EH (cell line): ENCODE measurements at regions not wholly inside any gene's neighbourhood (a gene's known extent, or its start where the extent isn't known, plus 50 kb on each side); places are given as distances from the start of the nearest gene placed in this dataset.
"Not testable (repeated sequence)": the region's sequence is repeated elsewhere in the genome, so short reads cannot be mapped to it uniquely, and the experiment has no call there.

Experiments
- DNase-seq: peaks from one replicate; pipeline ENCODE4 v3.0.0-alpha.2; 2015; ENCODE audit warnings: low read depth

DNA sequence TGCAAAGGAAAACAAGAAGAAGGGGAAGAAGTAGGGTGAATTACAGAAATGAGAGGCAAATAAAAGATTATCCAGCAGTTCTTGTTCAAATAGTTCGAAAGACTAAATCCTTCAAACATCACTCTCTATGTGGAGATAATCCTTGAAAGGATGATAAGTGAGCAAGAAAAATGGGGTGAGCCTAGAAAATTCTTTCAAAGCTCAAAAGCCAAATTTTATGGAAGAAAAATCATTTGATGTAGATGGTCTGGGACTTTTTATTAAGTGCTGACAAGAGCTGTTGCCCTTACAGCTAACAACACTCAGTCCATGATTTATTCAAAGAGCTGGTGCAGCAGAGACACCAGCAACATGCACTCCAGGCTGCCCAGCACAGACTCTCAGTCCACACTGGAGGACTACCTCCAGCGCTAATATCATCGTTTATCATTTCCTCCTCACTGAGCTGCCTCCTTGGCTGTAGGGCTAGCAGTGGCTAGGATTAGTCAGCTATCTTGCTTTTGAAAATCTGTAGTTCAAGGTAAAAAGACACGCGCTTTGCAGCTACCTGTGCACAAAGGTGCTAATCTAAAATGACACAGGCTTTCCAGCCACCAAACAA lies 264.8 kb upstream of the KIF2A start:
- no peak for DNase-seq

DNA sequence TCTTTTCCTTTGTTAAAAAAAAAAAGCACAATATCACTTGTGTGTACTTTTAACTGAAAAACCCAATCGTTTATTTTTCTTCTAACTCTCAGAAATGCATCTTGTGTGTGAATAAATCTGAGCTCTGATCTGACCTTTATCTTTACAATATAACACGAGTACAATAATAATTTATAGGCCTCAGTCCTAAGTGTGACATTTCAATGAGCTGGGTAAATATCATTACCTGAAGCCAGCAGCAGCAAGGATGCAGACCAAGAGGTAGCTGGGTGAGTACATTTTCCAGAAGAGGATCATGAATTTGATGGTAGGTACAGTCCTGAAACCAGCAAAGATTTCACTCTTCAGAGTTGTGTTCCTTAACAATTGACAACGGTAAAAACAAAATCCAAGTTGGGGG lies 264.0 kb upstream of the KIF2A start:
- no peak for DNase-seq

DNA sequence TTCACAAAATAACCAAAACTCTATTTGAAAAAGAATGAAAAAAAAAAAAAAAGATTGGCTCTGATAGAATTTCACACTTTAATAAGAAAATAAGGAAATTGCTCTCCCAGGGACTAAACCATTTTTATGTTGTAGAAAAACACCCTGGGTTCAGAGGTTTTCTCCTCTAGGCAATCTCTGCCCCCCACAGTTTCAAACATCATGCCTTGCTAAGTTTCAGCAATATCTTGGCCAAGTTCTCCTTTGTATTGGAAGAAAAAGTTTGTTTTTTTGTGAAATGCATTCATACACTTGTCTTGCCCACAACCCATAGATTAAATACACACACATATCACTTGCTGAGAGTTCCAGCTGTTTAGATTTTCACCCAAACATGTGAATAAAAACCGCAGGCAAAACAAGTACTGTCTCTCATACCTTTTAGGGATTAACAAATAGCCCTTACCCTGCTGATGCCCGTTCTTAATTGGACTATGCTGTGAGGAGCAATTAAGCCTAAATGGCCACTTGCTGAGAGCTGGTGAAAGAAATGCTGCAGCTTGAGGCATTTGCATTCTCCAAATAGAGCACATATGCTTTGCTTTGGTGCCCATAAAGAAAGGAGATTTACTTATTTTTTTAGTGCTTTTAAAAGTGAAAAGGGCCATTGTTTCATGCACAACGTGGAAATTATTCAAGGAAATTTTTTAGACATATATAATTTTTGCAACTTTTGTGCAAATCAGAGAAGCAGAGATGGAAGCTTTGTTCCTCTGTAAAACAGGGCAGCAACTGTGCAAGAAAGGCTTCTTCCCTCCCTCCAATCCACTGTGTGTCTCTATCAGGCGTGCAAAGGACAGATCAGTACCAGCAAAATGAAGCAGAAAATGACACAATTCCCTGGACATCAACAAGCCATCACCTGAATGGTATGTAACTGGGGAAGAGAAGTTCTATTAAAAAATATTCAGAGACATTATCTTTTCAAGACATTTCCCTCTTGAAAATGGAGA lies 262.4 kb upstream of the KIF2A start:
- no peak for DNase-seq

DNA sequence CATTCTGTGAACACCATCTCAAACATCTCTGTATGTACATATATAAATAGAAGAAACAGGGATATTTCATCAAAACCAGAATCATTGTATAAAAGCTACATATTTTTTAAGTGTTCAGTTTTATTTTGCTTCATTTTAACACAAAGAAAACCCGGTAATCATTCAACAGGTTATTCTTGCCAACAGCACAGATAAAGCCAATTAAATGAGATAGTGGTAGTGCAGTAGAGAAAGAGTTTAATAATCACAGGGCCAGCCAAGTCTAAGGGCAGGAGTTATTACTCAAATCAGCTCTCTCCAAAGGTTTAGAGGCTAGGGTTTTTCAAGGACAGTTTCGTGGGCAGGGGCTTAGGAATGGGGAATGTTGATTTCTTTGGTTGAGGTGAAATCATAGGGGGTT lies 261.0 kb upstream of the KIF2A start:
- no peak for DNase-seq

DNA sequence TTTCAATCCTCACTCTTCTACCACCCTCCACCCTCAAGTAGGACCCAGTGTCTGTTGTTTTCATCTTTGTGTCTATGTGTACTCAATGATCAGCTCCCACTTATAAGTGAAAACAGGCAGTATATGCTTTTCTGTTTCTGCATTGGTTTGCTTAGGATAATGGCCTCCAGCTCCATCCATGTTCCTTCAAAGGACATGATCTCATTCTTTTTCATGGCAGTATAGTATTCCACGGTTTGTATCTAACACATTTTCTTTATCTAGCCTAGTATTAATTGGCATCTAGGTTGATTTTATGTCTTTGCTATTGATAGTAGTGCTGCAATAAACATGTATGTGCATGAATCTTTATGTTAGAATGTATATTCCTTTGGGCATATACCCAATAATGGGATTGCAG lies 259.8 kb upstream of the KIF2A start:
- DNase-seq, result no peak

DNA sequence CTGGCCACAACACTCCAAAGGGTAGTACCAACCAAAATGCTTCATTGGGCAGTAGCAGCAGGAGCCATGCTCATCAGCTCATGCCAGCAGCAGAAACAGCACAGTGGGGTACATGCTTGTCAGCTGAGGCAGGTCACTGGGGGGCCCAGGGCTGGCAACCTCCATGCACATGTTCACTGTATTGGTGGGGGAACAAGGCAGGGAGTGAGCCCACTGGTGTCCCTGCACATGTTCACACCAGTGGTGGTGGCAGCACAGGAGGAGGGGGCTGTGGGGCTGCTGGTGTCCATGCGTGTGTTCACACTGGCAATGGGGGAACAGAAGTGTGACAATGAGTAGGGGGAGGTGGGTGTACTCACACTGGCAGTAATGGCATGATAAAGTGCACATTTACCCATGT lies 254.3 kb upstream of the KIF2A start:
- no peak for DNase-seq

DNA sequence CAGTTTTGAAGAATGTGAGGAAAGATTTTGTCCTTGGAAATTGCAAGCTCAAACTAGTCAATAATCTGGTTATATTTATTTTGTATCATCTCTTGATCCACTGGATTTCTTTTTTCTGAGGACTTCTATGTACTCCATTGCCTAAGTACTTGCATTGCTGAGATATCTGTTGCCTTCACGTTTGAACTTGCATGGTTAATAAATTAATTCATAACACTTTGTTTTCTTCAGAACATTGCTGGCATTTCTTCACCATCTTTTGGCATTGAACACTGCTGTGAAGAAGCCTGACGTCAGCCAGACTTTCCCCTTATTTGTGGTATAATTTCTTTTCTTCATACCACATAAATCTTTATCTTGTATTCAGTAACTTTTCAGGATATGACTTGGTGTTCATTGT lies 246.0 kb upstream of the KIF2A start:
- no peak for DNase-seq

DNA sequence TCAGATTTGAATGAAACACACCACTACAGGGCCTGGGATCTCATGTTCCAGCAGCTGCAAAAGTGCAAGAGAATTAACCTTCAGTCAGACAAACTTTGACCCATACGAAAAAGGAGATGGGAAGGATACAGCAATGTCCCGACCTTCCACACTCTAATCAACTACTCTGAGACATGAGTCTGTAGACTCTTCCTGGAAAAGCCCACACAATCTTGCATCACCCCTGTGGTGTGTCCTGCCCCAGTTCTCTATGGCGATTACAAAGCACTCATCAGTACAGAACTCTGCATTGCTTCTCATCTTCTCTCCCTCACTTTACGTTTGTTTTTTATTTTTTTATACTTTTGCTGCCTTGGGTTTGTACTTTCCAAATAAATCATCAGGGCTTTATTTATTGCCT lies 241.0 kb upstream of the KIF2A start:
- DNase-seq, result no peak

DNA sequence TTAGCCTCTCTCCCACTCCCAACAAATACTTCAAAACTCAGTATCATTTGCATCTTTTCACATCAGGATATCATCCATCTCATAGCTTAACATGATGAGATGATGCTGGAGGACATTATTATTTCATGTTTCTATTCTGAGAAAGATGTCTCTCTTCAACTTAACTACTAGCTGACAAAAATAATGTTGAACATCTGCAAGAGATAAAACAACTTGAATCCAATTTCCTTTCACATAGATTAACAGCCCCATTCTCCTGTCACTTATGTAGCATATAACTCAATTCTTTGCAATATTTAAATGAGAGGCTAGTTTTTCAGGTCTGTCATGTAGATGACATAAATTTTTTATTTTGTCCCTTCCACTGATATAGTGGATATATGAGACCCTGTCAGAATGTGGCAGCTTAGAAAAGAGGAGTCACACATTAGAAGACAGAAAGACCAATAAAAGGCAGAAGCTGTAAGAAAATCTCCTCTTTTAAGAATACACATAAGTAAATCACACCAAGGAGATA lies 239.2 kb upstream of the KIF2A start:
- DNase-seq, result no peak

DNA sequence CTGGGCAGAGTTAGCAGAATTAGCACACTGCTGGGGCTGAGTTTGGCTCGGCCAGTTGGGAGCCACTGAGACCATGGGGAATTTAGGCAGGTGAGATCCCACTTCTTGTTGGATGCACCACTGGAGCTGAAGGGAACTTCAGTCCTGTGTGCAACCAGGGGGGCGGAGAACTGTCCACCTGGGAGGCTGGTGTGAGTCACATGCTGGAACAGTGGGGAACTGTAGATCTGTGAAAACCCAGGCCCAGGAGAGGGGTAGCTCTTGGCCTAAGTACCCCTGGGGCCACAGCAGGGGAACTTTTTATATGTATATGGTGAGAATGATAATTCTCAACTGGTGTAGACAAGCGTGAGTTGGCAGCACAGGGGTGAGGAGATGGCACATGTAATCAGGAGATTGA lies 237.5 kb upstream of the KIF2A start:
- DNase-seq, result no peak

DNA sequence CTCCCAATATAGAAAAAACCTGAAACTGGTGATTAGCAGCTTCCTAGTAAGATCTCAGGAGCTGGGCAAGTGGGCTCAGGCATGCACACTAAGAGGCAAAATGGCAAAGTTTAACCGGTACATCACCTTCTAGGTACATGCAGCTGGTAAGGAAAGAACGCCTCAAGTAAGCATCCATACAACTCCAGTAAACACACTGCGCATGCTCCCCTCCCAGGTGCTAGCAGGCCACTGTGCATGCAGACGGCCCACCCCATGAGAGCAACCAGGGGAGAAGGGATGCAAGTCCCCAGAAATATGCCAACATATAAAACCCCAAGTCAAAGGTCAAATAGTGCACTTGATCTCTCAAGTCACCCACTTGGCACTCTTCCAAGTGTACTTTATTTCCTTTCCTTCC lies 228.6 kb upstream of the KIF2A start:
- DNase-seq, result no peak

DNA sequence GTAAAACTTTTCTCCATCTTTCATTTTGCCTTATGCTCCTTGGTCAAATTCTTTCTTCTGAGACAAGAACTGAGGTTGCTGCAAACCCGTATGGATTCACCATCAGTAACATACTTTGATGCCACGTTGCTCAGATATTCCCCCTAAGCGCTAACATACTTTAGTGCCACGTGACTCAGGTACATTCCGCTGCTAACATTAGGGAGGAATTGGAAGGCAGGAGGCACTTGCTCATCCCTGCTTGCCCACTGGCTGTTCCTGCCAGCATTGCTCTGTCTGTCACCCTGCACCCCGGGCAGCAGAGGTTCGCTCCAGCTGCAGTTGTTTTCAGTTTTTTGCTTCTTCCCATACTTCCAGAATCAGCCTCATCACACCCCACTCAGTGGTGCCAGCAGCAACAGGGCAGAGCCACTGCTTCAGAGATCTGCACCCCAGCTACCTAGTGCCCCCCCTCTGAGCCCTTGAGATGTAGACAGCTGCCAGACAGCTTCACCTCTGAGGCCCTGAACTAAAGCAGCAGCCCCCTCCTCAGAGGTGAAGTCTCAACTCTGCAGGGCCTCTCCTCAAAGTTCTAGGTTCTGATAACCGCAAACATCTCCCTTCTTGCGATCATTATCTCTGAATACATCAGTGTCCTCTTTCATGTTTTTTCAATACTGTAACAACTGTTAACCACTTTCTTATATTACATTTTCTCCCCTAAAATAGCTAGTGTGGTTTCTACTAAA lies 228.0 kb upstream of the KIF2A start:
- no peak for DNase-seq

DNA sequence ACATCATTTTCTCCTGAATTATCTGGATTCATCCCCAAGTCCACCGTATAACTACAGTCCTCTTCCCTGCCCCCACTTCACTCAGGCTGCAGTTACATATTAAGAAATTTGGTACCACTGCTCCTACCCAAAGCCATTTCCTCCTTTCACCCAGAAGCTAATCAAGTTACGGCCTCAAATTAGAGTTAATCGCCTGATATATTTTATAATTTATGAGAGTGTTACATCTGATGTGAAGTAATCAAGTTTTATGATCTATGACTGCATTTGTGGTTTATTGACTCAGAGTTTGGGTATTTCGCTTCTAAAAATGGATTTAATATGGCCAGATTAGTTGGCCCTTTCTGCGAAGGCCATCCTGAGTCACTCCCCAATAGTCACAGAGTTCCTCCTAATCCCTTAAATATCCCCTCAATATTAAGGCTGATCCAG lies 223.6 kb upstream of the KIF2A start:
- peak; percentile 69 for DNase-seq

DNA sequence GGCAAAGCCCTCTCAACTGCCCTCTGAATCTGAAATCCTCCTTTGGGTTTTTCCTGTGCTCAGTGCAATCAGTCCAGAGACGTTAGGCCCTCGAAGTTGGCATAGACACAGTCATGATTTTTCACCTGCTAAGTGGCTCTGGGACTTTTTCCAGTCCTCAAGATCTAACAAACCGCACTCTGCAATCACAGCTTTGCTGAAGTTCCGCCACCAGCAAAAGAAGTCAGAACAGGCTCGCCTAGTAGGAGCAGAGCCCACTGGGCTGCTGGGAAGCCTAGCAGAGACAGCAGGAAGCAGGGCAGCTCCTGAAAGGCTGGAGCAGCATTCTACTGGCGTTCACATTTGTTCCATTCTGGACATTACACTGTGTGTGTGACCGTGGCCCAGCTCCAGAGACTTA lies 222.8 kb upstream of the KIF2A start:
- no peak for DNase-seq

DNA sequence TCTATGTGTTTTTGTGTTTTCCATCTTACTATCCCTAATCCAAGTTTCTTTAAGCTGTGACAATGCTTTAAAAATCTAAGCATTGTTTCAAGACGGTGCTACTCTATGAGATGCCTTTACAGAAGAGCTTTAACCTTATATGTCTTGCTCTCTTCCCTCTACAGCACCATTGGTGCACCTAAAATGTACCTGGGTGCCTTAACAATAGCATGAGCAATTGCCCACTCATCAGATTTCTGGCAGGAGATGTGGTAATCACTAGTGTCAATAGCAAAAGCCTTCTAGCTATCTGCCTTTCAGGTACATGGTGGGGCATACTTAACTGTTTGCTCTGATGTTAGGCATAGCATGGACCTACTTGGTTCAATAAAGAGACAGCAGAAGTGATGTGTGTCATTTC lies 222.3 kb upstream of the KIF2A start:
- no peak for DNase-seq

DNA sequence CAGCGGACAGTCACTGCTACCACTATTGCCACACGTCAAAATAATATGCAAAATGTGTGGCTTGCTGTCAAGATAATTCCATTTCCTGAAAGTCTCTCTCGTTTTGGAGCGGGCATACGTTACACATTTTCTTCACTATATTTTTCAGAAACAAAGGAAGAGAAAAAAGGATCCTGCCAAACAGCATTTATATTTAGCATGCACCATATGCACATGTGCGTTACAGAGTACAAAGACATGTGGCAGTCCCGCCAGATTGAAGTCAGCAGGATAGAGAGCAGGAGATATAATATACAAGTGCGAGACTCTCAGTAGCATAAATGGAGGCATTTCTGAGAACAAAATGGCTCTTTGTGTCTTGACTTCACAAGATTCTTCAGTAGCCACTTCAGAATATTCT lies 221.6 kb upstream of the KIF2A start:
- DNase-seq, result no peak

DNA sequence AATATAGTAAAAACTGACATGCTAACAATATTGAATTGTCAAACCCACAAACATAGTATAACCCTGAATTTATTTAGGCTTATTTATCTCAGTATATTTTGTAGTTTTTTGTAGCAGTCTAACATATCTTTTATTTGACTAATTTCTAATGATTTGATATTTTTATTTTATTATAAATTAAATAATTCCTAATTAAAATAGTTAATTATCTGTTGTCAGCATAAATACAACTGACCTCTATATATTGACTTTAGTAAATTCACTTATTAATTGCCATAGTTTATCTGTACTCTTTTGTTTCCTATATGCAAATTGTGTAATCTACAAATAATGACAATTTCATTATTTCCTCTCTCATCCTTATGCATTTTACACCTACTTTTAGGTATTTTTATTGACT lies 215.1 kb upstream of the KIF2A start:
- DNase-seq, result no peak

DNA sequence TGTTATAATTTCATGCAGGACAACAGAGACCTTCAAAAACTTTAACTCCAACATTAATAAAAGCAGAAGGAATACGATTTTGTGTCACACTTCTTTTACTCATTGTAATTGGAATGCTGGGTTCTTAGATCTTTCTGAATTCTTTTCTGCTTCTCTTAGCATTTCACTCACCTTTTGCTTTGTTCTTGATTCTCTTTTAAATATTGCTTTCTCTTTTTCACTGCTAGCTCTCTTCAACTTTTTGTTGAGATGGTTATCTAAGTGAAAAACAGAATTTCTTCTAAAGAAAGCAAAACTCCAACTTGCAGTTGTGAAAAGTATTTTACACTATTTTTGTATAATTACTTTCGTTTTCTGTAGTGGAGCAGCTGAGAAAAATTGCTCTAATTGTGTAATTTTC lies 212.6 kb upstream of the KIF2A start:
- no peak for DNase-seq

DNA sequence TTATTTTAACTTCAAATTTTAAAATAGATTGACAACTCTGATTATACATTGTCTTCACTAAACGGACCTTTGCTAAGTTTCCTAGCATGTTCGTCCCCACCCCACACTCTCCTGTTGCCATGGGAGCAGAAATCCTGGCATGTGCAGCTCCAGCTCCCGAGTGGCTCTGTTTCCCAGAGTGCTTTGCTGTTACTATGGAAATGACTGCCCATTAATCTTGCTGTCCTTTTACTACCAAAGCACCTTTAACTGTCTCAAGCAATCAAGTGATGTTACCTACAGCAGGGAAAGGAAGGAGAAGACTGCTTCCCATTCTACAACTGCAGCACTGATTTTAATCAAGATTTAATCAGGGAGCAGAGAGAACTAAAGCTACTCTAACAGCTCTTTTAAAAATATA lies 212.0 kb upstream of the KIF2A start:
- DNase-seq, result peak; percentile 26

DNA sequence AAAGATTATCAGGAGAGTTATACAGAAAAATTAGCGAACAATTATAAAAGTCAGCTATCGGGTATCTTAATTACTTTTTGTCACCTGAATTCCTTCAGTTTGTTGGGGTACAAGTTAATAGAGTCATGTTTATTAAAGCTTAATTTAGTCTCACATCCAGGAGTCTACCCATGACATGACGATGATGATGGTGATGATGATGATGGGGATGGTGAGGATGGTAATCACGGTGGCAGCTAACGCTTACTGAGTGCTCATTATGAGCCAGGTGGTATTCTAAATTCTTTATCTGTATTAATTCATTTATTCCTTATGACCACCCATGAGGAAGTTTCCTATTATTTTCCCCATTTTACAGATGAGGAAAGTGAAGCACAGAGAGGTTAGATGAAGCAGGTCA lies 208.6 kb upstream of the KIF2A start:
- DNase-seq, result no peak

DNA sequence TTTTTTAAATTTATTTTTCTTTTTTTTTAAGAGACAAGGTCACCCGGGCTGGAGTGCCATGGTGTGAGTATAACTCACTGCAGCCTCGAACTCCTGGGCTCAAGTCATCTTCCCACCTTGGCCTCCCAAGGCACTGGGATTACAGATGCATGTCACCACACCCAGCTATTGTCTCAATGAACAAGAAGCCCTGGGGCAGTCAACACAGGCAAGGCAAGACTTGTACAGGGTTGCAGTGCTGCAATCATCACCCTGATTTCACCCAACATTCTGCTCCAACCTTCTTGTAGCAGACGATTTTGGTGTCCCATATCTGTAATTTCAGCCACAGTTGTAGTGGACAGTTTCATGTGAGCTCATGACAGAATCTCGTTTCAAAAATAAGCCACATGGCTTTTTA lies 205.8 kb upstream of the KIF2A start:
- no peak for DNase-seq

DNA sequence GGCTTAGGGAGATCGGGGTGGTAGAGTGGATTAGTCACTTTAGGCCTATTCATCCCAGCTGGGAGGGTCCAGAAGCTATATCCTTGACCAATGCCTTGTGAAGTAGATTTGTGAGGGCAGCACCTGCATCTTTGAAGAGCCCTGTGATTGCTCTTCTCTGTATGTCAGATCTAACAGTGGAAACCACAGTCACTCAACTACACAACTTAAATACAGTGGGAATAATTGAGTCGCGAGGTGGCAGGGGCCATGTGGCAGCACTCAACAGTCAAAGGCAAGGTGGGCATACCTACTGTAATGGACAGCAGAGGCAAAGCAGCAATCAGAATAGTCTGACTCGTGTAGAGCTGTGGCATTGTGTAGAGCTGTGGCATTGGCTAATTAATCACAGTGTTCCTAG lies 202.1 kb upstream of the KIF2A start:
- DNase-seq, result not testable (repeated sequence)

DNA sequence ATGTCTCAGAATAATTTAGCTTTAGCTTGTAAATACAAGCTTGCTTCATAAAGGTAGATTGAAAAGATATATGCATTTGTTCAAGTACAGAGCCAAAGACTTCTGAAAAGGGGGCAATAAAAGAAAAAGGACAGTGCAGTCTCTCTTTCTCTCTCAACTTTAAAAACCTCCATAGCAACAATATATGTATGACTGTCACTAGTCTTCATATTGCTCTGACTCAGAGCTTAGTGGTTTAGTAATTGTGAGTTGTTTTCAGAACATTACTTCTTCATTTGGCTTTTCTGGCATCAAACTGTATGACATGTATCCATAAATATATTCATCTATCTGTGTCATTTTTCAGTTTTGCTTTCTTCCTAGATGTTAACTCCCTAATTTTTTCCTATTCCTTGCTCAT lies 194.6 kb upstream of the KIF2A start:
- no peak for DNase-seq
